ENCODE measurements at regions not wholly inside any gene's neighbourhood (a gene's known extent, or its start where the extent isn't known, plus 50 kb on each side); places are given as distances from the start of the nearest gene placed in this dataset.

DNA sequence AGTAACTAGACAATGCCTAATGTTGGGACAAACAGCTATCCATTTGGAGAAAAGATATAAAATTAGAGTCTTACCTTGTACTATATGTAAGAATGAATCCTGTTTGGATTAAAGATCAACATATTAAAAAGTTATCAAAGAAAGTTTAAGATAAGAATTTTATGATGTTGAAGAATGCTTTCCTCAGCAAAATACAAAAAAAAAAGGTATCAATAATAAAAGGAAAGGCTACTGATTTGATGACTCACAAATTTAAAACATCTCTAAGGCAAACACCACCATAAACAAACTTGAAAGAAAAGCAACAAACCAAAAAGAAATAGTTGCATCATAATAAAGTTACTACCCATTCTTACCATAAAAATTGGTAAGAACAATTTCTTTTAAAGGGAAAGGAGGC is 92.7 kb downstream of the C1D start:
- TF ChIP-seq, protein P1, sequence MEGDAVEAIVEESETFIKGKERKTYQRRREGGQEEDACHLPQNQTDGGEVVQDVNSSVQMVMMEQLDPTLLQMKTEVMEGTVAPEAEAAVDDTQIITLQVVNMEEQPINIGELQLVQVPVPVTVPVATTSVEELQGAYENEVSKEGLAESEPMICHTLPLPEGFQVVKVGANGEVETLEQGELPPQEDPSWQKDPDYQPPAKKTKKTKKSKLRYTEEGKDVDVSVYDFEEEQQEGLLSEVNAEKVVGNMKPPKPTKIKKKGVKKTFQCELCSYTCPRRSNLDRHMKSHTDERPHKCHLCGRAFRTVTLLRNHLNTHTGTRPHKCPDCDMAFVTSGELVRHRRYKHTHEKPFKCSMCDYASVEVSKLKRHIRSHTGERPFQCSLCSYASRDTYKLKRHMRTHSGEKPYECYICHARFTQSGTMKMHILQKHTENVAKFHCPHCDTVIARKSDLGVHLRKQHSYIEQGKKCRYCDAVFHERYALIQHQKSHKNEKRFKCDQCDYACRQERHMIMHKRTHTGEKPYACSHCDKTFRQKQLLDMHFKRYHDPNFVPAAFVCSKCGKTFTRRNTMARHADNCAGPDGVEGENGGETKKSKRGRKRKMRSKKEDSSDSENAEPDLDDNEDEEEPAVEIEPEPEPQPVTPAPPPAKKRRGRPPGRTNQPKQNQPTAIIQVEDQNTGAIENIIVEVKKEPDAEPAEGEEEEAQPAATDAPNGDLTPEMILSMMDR (IDR thresholded peaks at IDR 0.05; ENCODE audit: poor library complexity) = no peak
- no peak for TF ChIP-seq EZH2 (IDR thresholded peaks at IDR 0.05; ENCODE audit: borderline replicate concordance)

Data from hepatocyte (in vitro differentiated cells).